ENCODE measurements at regions not wholly inside any gene's neighbourhood (a gene's known extent, or its start where the extent isn't known, plus 50 kb on each side); places are given as distances from the start of the nearest gene placed in this dataset.

GRCh38 chr2:136208682-136209420 lies 90.9 kb upstream of the CXCR4 start:
- no peaks in the 10 kb centered on the region for H3K36me3 ChIP-seq (ENCODE audit: control insufficient read depth, insufficient read depth, low read length)
- no peak overlapping the region for H3K27ac ChIP-seq (ENCODE audit: extremely low read depth, low read depth, low read length)
- no TSS peak for BruUV-seq (replicated peaks)
- POLR2A ChIA-PET, result no interaction called here
- no peaks in the 10 kb centered on the region for H3K9me1 ChIP-seq (ENCODE audit: control insufficient read depth, insufficient read depth, low read length)
- no peaks in the 10 kb centered on the region for H3K4me1 ChIP-seq (replicated peaks in 1 of 2; ENCODE audit: control insufficient read depth in 2 of 2, insufficient read depth in 2 of 2, low read length in 2 of 2)
- no peaks in the 10 kb centered on the region for H3K79me2 ChIP-seq (ENCODE audit: control insufficient read depth, insufficient read depth, low read length)
- no peaks in the 10 kb centered on the region; the same call in 1 of the 2 replicates for H3K9me3 ChIP-seq (replicated peaks; ENCODE audit: control insufficient read depth, insufficient read depth, low read depth, low read length)
- TF ChIP-seq ZNF316 (IDR thresholded peaks at IDR 0.05) (peak; percentile 15; the same call in 1 of the 2 replicates), NEUROD1 (IDR thresholded peaks at IDR 0.05; ENCODE audit: borderline replicate concordance, low read depth, low read length, partially characterized antibody) (no peak)
- H3K4me2 ChIP-seq (ENCODE audit: insufficient read depth, low read length), result no peak overlapping the region
- no peak for FAIRE-seq
- intact Hi-C loops (cut with micrococcal nuclease), result no loop called here
- H2AFZ ChIP-seq (ENCODE audit: low read depth, low read length), result no peak overlapping the region
- no peaks in the 10 kb centered on the region for H3K27me3 ChIP-seq (ENCODE audit: control insufficient read depth in 2 of 2, insufficient read depth in 2 of 2, low read length in 2 of 2)
- 0% methylated on average over 8 of the region's 8 CpGs for WGBS (ENCODE audit: insufficient coverage, low coverage, missing lambda C conversion rate)
- no peak for ATAC-seq
- no peak overlapping the region for H3K9ac ChIP-seq (ENCODE audit: insufficient read depth in 1 of 2, low read depth in 2 of 2, low read length in 2 of 2)
- in situ Hi-C loops (cut with MboI), result no loop called here
- no peak for DNase-seq (ENCODE audit: extremely low read depth in 1 of 4, low spot score in 3 of 4)
- no peaks in the 10 kb centered on the region for H4K20me1 ChIP-seq (replicated peaks; ENCODE audit: control insufficient read depth, insufficient read depth, low read length)
- H3K4me3 ChIP-seq, result no peak overlapping the region
- CTCF ChIA-PET (ENCODE audit: low intra/inter-chr PET ratio), result no interaction called here

DNA sequence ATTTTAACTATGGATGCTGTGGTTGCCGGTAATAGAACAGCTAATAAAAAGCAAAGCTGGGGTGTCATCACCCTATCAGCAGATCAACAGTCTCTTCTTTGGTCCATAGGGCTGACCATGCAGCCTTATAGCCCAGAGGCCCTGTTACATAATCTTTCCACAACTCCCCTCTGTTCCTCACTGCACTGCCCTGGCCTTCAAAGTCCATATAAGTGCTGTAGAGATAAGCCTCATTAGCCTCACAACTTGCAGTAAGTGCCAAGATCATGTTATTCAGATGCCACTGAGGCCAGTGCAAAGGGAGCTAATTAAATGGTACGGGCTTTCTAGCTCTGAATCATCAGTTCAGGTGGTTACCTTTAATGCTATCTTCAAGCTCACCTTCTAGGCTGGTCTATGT lies 89.7 kb upstream of the CXCR4 start:
- no peak overlapping the region for H3K4me2 ChIP-seq (ENCODE audit: insufficient read depth, low read length)
- FAIRE-seq, result no peak
- TF ChIP-seq MCM2 (IDR thresholded peaks at IDR 0.05; ENCODE audit: low read depth) (no peak), KDM4B (IDR thresholded peaks at IDR 0.05; ENCODE audit: borderline replicate concordance in 2 of 2, low read depth in 1 of 2) (no peak), TFE3 (CRISPR knock-in tag; IDR thresholded peaks at IDR 0.05) (no peak), FOXM1 (IDR thresholded peaks at IDR 0.05; ENCODE audit: low read depth) (no peak), FOXM1 (CRISPR knock-in tag; IDR thresholded peaks at IDR 0.05; ENCODE audit: low read depth) (no peak), VEZF1 (CRISPR knock-in tag; IDR thresholded peaks at IDR 0.05) (no peak), MYNN (IDR thresholded peaks at IDR 0.05) (no peak), MYNN (CRISPR knock-in tag; IDR thresholded peaks at IDR 0.05) (no peak), ELF2 (CRISPR knock-in tag; IDR thresholded peaks at IDR 0.05) (no peak)
- TF ChIP-seq, protein P1, sequence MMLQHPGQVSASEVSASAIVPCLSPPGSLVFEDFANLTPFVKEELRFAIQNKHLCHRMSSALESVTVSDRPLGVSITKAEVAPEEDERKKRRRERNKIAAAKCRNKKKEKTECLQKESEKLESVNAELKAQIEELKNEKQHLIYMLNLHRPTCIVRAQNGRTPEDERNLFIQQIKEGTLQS (IDR thresholded peaks at IDR 0.05), result no peak
- TF ChIP-seq, protein P1 (CRISPR knock-in tag; conservative IDR thresholded peaks at IDR 0.05), result no peak

More for the DNA sequence above, 89.7 kb upstream of the CXCR4 start:
- BruUV-seq (replicated peaks), result no TSS peak
- ATAC-seq (no peak), DNase-seq (ENCODE audit: extremely low read depth in 1 of 4, low spot score in 3 of 4) (no peak)
- H3K9me3 ChIP-seq (replicated peaks; ENCODE audit: control insufficient read depth, insufficient read depth, low read depth, low read length), result no peaks in the 10 kb centered on the region
- no peak overlapping the region for H3K9ac ChIP-seq (ENCODE audit: insufficient read depth in 1 of 2, low read depth in 2 of 2, low read length in 2 of 2)
- in situ Hi-C loops (cut with MboI), result no loop called here
- no peaks in the 10 kb centered on the region for H3K27me3 ChIP-seq (ENCODE audit: control insufficient read depth in 2 of 2, insufficient read depth in 2 of 2, low read length in 2 of 2)
- H3K79me2 ChIP-seq (ENCODE audit: control insufficient read depth, insufficient read depth, low read length), result no peaks in the 10 kb centered on the region
- H3K4me1 ChIP-seq (replicated peaks in 1 of 2; ENCODE audit: control insufficient read depth in 2 of 2, insufficient read depth in 2 of 2, low read length in 2 of 2), result no peaks in the 10 kb centered on the region
- H2AFZ ChIP-seq (ENCODE audit: low read depth, low read length), result no peak overlapping the region
- H3K36me3 ChIP-seq (ENCODE audit: control insufficient read depth, insufficient read depth, low read length), result no peaks in the 10 kb centered on the region
- no peak overlapping the region for H3K27ac ChIP-seq (ENCODE audit: extremely low read depth, low read depth, low read length)
- POLR2A ChIA-PET, result interaction anchor here (0.7 kb wide), 1 partner anchor 151 kb away, joined by 3 read pairs; no protein-coding TSS in a partner anchor
- intact Hi-C loops (cut with micrococcal nuclease), result no loop called here
- no peak overlapping the region for H3K4me3 ChIP-seq
- H3K9me1 ChIP-seq (ENCODE audit: control insufficient read depth, insufficient read depth, low read length), result no peaks in the 10 kb centered on the region
- 9% methylated on average over 2 of the region's 2 CpGs for WGBS (ENCODE audit: insufficient coverage, low coverage, missing lambda C conversion rate)
- no peaks in the 10 kb centered on the region for H4K20me1 ChIP-seq (replicated peaks; ENCODE audit: control insufficient read depth, insufficient read depth, low read length)
- CTCF ChIA-PET (ENCODE audit: low intra/inter-chr PET ratio), result no interaction called here
